NOMO-1 (cell line): ENCODE measurements at regions not wholly inside any gene's neighbourhood (a gene's known extent, or its start where the extent isn't known, plus 50 kb on each side); places are given as distances from the start of the nearest gene placed in this dataset.

ENCODE experiments used
- DNase-seq, 2 experiments: peaks; one replicate each; lab custom pipeline; 2025; ENCODE audit not compliant: unreplicated experiment in 2 of 2; lab: John Stamatoyannopoulos, UW

DNA sequence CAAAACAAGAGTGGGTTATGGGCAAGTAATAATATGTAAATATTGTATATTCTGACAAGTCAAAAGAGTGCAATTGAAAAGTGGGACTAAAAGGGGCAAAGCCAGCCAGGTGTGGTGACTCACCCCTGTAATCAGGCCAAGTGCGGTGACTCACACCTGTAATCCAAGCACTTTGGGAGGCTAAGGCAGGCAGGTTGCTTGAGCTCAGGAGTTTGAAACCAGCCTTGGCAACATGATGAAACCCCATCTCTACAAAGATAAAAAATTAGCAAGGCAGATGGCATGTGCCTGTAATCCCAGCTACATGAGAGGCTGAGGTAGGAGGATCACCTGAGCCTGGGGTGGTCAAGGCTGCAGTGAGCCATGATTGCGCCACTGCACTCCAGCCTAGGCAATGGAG is 304.0 kb downstream of the HHIPL2 start:
- no peak for DNase-seq

DNA sequence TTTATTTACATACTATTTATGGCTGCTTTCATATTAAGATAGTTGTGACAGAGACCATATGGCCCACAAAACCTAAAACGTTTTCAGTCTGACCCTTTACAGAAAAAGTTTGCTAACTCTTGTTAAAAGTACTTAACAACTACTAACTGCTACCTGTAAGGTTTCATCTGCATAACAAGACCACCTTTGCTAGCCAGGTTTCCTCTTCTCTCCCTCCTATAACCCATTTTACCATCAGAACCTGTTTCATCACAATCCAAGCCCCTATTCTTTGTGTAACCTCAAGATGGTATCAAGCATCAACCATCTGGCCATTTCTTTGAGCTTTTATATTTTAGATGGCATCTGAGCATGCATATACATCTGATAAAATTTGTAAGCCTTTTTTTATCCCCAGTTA is 305.4 kb downstream of the HHIPL2 start:
- no peak for DNase-seq

DNA sequence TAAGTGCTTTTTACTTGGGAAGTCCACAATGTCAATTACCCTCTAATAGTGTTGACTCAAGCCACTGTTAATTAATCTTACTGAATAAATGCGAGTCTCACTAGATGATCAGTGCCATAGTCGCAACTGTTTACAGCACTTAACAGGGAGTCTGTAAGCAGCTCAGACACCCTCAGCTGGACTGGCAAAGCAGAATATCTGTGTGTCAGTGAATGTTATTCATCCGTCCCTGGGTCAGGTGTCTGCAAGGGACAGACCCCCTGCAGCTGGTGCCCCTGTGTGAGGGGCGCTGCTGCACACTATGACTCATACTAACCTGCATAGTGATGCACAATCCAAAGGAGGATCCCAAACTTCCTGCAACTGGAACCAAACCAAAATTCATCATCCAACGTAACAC is 306.5 kb downstream of the HHIPL2 start:
- DNase-seq: no peak

DNA sequence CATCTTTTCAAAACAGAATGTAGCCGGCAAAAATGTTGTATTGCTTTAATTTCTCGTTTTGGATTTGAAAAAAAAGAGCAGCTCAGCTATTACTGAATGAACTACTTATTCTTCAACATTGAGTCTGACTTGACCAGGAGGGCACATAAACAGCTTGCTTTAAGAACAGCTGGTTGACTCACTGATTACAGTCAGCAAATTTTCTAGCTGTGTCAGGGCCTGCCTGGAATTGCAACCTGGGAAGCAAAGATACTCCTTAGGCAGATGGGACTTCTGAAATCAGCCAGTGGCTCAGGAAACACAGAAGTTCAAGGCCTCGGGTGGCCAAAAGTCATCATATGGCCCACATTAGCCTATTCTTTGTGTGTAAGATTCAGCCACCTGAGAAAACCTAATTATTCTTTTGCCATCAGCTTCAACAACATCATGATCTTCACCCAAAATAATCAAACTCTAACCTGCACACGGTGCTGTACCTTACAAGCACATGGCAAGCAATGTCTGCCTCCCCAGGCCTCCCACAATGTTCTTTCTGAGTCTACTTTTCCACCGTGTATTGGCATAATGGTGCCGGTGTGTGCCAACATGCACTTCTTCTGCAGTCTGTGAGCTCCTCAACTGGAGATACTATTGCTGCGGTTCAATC is 307.2 kb downstream of the HHIPL2 start:
- no peak for DNase-seq

DNA sequence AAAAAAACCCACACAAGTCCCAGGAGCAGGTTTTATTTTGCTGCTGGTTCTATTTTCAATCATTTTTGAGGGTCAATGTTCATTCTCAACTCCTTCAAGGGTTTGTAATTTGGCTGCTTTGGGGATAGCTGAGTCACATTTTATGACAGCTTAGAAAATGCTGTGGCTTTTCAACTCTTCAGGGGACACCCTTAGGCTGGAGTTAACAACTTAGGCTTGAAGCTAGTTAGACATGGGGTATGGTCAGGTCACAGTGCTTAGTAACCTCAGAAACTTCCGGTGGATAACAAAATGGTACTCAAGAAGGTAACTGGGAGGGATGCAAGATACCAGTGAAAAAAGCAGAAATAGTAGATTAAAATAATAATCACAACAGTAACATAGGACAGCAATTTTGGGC is 308.8 kb downstream of the HHIPL2 start:
- no peak for DNase-seq

DNA sequence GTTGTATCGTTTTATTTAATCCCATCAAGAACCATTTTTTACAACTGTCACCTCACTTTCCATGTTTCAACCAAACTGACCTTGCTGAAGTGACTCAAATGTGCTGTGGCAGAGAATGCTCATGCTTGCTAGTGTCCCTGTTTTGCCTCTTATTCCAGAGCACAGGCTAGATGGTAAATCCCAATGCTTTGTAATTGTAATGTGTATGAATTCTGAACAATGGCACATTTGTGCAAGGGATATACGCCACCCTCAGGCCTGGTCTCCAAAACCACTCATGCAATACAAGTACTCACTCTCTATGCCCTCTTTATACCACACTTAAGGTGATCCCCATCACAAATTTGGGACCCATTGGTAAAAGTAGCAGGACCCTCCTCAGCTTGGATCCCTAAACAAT is 313.6 kb downstream of the HHIPL2 start:
- no peak for DNase-seq

DNA sequence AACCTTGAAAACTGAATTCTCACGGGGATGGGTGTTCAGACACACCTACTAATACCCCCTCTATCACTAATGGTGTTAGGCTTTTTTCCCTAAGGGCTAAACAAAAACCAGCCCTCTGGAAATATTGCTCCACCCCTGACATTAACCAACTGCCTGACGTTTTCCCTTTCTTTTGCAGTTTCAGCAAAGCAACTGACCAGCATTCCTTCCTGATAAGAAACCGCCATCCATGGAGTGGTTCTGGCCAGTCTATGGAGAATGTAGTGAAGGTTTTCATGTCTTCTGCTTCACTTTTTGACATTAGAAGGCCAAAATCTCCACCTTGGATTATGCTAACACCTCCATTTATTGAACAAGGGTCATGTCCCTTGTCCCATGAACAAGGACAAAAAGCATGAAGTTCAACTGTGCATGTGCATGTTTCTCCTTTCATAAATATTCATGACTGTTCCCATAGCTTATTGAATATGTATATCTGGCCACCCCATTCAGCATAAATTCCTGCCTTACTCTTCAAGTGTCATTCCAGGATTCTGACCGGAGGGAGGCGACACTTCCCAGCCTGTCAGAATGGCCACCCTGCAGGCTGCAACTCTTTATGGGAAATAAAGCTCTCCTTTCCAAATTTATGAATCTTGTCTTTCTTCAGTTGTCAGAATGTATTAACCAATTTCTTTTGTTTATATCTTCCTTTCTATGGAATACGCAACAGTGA is 314.3 kb downstream of the HHIPL2 start:
- no peak for DNase-seq

DNA sequence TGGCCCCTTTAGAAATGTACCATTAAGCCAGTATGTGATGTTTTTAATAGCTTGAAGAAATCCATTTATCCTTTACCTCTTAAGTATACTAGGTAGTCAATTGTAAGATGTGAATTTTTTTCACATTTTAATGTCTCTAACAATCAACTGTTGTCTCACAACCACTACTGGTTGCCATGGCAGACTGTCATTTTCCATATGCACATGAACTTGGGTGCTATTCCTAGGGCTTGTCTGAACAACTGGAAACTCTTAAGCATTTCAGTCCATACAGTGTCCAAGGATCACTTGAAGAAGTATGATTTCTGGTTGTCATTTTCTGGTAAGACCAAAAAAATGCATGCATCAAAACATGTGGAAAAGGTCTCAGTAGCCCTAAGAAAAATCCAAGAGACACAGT is 315.1 kb downstream of the HHIPL2 start:
- DNase-seq: no peak

DNA sequence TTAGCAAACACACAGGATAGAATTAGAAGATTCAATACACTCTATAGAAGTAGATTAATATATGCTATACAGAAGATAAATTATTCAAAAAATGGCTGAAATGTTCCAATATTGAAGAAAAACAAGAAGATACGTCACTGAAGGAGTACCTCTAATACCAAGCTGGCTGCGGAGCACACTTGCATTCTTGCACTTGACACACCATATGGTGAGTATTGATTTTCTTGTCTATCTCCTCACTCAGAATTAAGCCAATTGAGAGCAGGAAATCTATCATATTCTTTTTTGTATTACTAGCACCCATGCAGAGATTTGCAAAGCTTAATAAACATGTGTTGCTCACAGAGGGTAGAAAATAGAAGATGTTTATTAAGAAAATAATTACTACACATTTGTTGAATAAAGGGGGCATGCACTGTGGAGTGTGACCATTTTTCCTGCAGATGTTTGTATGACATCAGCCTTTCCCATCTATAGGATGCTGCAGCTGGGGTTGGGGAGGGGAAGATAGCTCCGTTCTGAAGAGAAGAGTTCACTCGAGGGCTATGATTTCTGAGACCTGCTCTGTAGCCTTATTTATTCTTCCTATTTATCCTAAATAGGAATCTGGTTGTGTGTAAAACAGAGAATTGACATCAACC is 318.1 kb downstream of the HHIPL2 start:
- DNase-seq: no peak

DNA sequence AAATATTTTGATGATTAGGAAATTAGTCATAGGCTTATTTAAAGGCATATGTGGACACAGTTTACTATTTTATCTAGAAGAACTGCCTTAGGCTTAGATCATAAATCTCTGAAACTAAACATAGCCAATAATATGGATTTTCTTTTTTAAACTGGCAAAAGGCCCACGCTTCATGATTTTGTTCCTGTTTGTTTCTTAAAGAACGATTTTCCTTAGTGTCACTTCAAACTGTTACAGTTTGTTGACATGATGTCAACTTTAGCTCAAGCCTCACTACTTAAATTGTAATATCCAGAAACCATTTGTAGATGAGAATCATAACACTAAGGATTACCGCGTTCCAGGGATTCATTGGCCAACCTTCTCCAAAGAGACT is 322.6 kb downstream of the HHIPL2 start:
- DNase-seq: no peak

DNA sequence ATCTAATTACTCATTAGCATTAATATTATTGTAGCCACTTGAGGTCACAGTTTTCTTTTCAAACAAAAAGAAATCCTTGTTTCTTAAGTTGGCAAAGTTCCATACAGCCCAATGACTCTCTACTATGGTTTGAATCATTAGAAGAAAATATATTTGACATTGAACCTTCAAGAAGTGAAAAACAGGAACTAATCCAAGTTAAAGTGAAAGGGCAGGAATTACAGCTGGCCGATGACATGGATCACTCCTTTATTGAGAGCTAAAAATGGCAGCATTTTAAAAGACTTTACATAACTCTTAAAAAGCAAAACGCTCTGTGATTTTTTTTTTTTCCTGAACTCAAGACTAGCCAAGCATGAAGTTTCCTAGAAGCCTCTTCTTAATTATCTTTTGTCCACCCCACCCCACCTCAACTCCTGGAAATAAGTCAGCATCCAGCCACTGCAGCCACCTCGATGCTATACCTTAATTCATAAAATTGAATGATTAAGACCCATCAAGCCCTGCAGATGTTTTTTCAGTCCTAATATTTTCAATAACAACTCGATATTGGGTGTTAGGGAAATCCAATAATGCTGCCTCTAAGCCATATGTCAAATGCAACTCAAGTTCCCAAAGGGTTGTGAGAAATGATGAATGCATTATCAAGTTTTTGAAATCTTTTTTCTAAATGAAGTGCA is 323.1 kb downstream of the HHIPL2 start:
- no peak for DNase-seq

DNA sequence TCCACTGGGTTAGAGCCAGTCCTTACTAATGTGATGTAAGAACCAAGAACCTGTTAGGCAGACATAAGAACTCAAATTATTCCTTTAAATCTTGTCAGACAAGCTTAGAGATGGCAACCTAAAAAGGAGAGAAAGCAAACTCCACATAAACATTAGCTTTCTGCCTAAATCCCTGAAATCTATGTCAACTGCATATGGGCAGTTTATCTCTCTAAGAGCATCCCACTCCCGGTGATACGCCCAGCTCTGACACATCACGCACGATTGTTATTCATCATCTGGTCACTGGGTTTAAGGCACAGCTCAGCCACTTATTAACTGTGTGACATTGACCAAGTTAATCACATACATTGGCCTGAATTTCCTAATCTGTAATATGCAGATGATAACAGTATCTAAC is 323.7 kb downstream of the HHIPL2 start:
- no peak for DNase-seq

DNA sequence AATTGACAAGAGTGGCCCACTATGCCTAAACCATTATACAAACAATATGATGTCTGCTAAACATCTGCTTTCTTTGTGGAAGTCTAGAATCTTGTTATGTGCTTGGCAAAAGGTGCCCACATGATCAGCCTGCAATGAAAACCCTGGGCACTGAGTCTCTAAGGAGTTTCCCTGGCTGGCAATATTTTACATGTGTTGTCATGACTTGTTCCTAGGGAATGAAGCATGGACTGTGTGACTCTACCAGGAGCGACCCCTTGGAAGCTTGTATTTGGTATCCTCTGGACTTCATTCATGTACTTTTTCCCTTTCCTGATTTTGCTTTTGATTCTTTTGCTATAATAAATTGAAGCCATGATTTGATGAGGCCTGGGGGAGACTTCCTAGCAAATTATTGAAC is 324.9 kb downstream of the HHIPL2 start:
- DNase-seq: no peak

DNA sequence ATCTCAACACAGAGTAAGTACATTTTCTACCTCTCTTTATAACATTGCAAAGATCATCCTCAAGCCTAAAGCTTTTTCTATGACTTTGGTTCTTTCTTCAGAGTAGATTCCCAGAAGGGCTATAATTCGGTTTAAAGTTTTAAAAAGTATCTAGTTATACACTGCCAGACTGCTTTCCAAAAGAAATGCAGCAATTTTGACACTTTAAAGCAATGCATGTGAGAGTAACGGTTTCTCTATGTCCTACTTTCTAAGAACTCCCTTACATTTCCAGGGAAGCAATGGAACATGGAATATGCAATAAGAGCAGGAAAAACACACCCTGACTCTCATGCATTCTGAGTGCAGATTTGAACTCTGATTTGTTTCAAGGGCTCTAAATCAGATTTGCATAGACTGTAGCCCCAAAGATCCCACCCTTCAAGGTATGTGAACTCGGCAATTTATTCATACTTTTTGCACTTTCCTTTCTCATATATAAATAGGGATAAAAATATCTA is 331.6 kb downstream of the HHIPL2 start:
- DNase-seq: no peak

DNA sequence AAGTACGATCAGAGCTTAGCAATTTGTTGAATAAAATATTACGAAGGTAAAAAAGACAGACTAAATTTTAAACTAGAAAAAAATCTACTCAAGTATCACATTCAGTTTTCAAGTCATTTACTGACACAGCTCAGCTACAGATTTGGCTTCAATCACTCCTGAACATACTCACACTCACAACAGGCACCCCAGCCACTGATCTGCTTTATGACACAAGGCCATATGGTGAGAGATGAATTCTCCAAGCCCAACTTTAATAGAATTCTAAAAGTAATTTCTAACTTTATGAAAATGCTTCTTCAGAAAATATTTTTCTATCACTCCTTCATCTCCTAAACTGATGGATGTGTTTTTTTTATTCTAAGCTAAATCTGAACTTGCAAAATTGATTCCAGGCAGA is 337.1 kb downstream of the HHIPL2 start:
- DNase-seq: no peak

DNA sequence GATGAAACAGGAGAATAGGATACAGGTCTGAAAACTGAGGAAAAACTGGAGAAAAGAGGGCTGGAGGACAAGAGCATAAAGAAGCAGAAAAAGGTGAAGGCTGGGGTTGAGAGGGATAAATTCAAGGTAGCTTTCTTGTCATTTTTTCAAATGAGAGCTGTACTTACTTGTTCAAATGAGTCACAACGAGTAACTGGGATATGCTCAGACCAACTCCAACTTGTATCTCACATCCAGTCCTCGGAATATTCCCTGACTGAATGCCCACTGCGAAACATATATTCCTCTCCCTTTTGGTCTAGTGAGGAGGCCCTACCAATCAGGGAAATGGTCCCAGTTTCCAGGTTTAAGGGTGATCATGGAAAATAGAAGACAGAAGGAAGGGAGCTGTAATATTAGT is 343.4 kb downstream of the HHIPL2 start:
- no peak for DNase-seq

DNA sequence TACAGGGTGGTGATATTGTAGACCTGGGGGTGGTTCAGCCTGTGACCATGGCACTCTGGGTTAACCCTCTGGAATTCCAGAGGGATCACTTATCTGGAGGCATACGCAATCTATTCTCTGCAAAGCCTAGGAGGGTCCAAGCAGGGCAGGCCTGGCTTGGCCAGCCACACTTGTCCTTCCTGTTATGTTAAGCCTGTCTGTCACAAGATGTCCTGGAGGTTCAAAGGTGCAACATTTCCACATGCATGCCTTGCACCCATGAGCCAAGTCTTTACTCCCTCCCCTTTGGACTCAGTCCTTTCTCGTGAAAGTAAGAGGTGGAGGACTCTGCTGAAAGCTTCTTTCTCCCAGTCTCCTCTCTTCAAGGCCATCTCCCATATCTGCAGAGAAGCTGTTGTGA is 345.1 kb downstream of the HHIPL2 start:
- DNase-seq: no peak

DNA sequence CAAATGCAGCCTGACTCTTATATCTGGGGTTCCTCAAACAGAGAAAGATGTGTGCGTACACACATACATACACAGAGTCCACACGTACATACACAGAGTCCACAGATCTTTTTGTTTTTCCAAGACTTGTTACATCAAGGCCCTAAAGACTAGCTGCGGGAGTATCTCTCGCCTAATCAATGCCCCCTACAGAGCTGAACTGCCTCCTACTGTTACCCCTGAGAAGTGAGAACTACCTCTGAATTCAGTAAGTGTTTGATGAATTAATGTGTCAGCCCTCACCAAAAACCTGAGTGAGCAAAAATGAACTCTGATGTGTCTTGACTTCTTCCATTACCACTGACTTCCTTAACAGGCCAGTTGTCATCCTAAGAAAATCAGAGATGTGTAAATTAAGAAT is 351.2 kb downstream of the HHIPL2 start:
- DNase-seq: no peak

DNA sequence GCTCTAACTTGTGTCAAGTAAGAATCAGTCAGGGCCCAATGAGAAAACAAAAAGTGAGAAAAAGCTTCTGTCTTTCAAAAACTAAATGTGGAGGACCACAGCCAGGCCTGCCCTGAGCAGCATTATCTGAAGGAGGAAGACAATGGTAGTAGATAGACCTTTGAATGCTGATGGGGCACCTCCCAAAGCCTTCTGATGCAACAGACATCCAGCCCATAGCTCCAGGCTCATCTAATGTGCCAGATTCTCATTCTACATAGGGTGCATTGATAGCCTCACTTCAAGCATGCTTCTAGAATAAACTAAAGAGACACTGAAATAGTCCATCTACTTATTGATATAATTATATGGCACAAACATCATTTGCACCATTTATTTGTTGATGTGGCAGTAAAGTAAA is 351.6 kb downstream of the HHIPL2 start:
- no peak for DNase-seq

DNA sequence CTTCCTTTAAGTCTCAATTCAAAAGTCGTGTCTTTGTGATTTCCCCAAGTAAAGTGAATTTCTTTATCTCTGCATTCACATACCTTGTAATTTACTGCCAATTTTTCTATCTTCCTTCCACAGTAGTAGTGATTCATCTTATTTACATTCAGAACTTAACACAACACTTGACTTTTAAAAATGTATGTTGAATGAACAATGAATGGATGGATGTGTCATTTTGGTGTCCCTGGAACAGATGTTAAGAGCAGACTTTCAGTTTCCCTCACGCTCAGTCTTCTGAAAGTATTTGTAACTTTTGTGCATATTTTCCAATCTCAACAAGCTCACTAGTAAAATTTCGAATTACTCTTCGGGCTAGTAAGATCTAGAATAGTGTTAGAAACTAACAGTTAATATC is 352.0 kb downstream of the HHIPL2 start:
- no peak for DNase-seq

DNA sequence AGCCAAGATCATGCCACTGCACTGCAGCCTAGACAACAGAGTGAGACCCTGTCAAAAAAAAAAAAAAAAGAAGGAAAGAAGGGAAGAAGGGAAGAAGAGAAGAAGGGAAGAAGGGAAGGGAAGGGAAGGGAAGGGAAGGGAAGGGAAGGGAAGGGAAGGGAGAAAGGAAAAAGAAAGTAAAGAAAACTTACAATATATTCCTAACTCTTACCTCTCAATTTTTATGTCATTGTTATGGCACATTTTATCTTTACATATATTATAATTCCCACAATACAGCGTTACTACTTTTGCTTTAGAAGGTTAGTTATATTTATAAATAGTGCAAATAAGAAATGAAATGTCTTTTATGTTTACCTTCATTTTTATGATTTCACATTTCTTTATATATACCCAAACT is 358.7 kb downstream of the HHIPL2 start:
- DNase-seq: no peak
